Ascending aorta (tissue), 2 donors: ENCODE measurements at regions not wholly inside any gene's neighbourhood (a gene's known extent, or its start where the extent isn't known, plus 50 kb on each side); places are given as distances from the start of the nearest gene placed in this dataset.

Experiments
- DNase-seq, 2 donors: peaks; one replicate each; pipeline ENCODE4 v3.0.0-alpha.2; 2019; ENCODE audit warnings: low spot score in 2 of 2
- H3K27ac ChIP-seq, 2 donors: fragments of 200-600 bp; sonication (generic); one replicate each; pipeline ENCODE4 v1.5.1; 2016 to 2017; ENCODE audit warnings: mild to moderate bottlenecking in 1 of 2
- H3K27me3 ChIP-seq: fragments of 200-600 bp; sonication (generic); one replicate; pipeline ENCODE4 v1.5.1; 2017
- H3K36me3 ChIP-seq, 2 donors: fragments of 200-600 bp; sonication (generic); one replicate each; pipeline ENCODE4 v1.5.1; 2016
- H3K4me1 ChIP-seq, 2 donors: fragments of 200-600 bp; sonication (generic); one replicate each; pipeline ENCODE4 v1.5.1; 2016 to 2017; ENCODE audit warnings: mild to moderate bottlenecking in 1 of 2
- H3K4me3 ChIP-seq, 2 donors: fragments of 200-600 bp; sonication (generic); one replicate each; pipeline ENCODE4 v1.5.1; 2016 to 2017; ENCODE audit warnings: mild to moderate bottlenecking in 1 of 2
- H3K9me3 ChIP-seq, 2 donors: fragments of 200-600 bp; sonication (generic); one replicate each; pipeline ENCODE4 v1.5.1; 2016
- CTCF ChIP-seq, 3 experiments: fragments of 200-600 bp in 2 of 3; fragments of 450-650 bp in 1 of 3; sonication (generic) in 2 of 3; IDR thresholded peaks; one replicate each; pipeline ENCODE4 v1.5.1; 2016 to 2019; ENCODE audit warnings: antibody characterized with exemption in 3 of 3, mild to moderate bottlenecking in 1 of 3, moderate library complexity in 1 of 3
- intact Hi-C: fragments of 100-400 bp; cut with DNase I; formaldehyde crosslinking; loops from one replicate; pipeline ENCODE4 v1.15.1; 2023

- no peak overlapping the region for H3K27ac ChIP-seq
- intact Hi-C loops, result no loop called here
- no peaks in the 10 kb centered on the region for H3K9me3 ChIP-seq
- H3K4me1 ChIP-seq, result no peaks in the 10 kb centered on the region
- no peak for TF ChIP-seq CTCF (IDR thresholded peaks at IDR 0.05)
- no peaks in the 10 kb centered on the region for H3K27me3 ChIP-seq
- H3K4me3 ChIP-seq, result peak overlapping the region in 1 of 2 donors; percentile 12
- no peaks in the 10 kb centered on the region for H3K36me3 ChIP-seq
- DNase-seq, result no peak
Measured at GRCh38 chr4:96149894-96150293, 310.0 kb downstream of the PDHA2 start.

DNA sequence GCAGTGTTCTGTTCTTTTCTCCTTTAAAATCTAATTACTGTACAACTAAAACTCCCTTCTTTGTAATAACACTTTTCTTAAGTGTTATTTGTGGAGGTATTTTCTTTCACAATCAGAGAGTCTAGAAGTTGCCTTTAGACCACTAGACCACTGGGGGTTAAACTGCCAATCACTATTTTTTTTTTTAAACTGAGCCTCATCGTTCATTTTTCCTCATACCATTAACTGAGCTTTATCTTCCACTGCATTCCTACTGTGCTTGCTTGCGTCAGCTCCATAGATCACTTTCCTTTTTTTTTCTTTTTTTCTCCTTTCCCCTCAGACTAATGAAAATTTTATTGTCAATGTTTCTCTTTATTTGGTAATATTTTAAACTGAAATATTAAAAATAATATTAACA lies 310.6 kb downstream of the PDHA2 start:
- intact Hi-C loops, result no loop called here
- DNase-seq, result no peak
- no peak for TF ChIP-seq CTCF (IDR thresholded peaks at IDR 0.05)

GRCh38 chr4:96152824-96153223 lies 312.9 kb downstream of the PDHA2 start:
- Histone ChIP-seq H3K36me3 (no peaks in the 10 kb centered on the region), H3K27me3 (no peaks in the 10 kb centered on the region), H3K27ac (no peak overlapping the region), H3K4me1 (no peaks in the 10 kb centered on the region), H3K9me3 (no peaks in the 10 kb centered on the region), H3K4me3 (no peak overlapping the region)
- no peak for DNase-seq
- intact Hi-C loops, result no loop called here
- no peak for TF ChIP-seq CTCF (IDR thresholded peaks at IDR 0.05)

More for the DNA sequence above, 310.6 kb downstream of the PDHA2 start:
- Histone ChIP-seq H3K36me3 (no peaks in the 10 kb centered on the region), H3K4me3 (no peak overlapping the region), H3K9me3 (no peaks in the 10 kb centered on the region), H3K4me1 (no peaks in the 10 kb centered on the region), H3K27me3 (no peaks in the 10 kb centered on the region), H3K27ac (no peak overlapping the region)

DNA sequence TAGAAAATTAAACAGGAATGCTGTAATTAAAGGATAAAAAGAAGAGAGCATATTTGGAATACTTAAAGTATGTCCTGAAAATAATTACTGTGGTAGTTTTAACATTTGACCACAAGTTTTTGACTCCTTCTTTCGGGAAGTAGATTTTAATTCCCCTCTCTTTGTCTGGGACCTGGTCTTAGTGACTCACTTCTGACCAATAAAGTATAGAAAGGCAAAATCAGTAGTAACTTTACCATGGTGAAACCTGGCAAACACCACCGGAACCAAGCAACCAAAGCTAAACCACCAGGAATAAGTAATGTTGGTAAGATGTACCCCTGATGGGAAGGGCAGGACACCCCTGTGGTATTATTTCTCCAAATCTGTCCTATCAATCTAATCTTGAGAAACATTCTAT lies 314.8 kb downstream of the PDHA2 start:
- DNase-seq, result no peak
- Histone ChIP-seq H3K4me1 (no peaks in the 10 kb centered on the region), H3K9me3 (no peaks in the 10 kb centered on the region), H3K4me3 (no peak overlapping the region), H3K27ac (no peak overlapping the region), H3K36me3 (no peaks in the 10 kb centered on the region), H3K27me3 (no peaks in the 10 kb centered on the region)
- TF ChIP-seq CTCF (IDR thresholded peaks at IDR 0.05), result no peak
- intact Hi-C loops, result no loop called here

DNA sequence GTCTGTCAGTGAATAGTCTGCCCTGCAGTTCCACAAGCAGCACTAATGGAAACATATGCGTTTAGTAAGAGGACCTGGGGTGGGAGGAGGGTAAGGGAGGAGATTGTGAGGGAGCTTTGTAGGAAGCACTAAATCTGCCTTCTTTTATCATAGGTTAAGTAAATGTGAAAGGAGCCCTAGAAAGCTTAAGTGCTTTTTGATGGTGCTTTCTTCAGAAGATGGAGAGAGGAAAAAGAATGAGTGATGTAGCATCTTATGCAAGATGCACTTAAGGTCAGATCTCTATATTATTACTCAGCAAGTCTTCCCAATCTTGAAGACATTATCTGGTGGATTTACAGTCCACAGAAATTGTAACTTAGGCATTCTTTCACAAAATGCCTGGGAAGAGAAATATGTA lies 322.7 kb downstream of the PDHA2 start:
- Histone ChIP-seq H3K9me3 (no peaks in the 10 kb centered on the region), H3K27me3 (no peaks in the 10 kb centered on the region), H3K36me3 (no peaks in the 10 kb centered on the region), H3K4me1 (no peaks in the 10 kb centered on the region), H3K27ac (no peak overlapping the region), H3K4me3 (no peak overlapping the region)
- no peak for TF ChIP-seq CTCF (IDR thresholded peaks at IDR 0.05)
- DNase-seq, result no peak
- intact Hi-C loops, result no loop called here

DNA sequence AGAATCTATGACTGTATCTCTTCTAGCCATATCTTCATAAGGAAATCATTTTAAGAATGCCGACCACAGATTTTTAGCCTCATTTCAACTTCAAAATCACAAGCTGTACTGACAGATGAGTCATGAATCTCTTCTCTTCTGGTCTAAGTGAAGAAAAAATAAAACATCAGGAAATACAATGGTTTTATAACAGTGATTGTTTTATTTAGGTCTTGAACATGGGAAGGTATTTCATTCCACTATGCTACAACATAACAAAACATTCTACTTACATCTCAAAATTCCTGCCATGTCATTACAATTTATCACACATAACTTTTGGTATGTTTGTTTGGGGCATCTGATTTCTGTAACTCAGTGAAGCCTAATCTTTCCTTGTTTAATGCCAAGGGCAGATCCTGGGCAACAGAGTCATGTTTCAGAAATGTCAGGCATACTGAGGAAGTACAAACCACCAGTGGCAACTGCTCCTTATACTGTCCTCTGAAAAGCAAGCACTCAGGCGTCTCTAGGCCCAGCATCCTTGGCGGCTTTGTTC lies 325.0 kb downstream of the PDHA2 start:
- intact Hi-C loops, result no loop called here
- Histone ChIP-seq H3K27ac (no peak overlapping the region), H3K27me3 (no peaks in the 10 kb centered on the region), H3K4me3 (no peak overlapping the region), H3K36me3 (no peaks in the 10 kb centered on the region), H3K9me3 (no peaks in the 10 kb centered on the region), H3K4me1 (no peaks in the 10 kb centered on the region)
- TF ChIP-seq CTCF (IDR thresholded peaks at IDR 0.05), result no peak
- no peak for DNase-seq
